ENCODE measurements at regions not wholly inside any gene's neighbourhood (a gene's known extent, or its start where the extent isn't known, plus 50 kb on each side); places are given as distances from the start of the nearest gene placed in this dataset.

GRCh38 chr5:125592856-125593255 is 830.4 kb upstream of the GRAMD2B start:
- TF ChIP-seq POLR2A (IDR thresholded peaks at IDR 0.05; ENCODE audit: low read length): no peak
- no peak for TF ChIP-seq GATA1 (IDR thresholded peaks at IDR 0.05; ENCODE audit: low read depth, low read length)

All from erythroblast (primary cell).